Astrocyte (in vitro differentiated cells and primary cell): ENCODE measurements at regions not wholly inside any gene's neighbourhood (a gene's known extent, or its start where the extent isn't known, plus 50 kb on each side); places are given as distances from the start of the nearest gene placed in this dataset.

ENCODE experiments used
- DNase-seq: peaks from one replicate; pipeline ENCODE4 v3.0.0-alpha.2; 2010; ENCODE audit warnings: low read depth
- FAIRE-seq: peaks from 2 replicates; lab custom pipeline; 2011; peaks lifted over from hg19 to GRCh38; lab: Jason Lieb, UNC
- H2AFZ ChIP-seq: 2 replicates; pipeline ENCODE4 v1.6.0; 2012; ENCODE audit warnings: low read depth, low read length, inconsistent platforms
- H3K27ac ChIP-seq: 2 replicates; pipeline ENCODE4 v1.5.1; 2011; ENCODE audit warnings: low read depth, low read length, inconsistent platforms
- H3K27me3 ChIP-seq: 2 replicates; pipeline ENCODE4 v1.6.0; 2011; ENCODE audit warnings: low read length, inconsistent platforms; ENCODE audit not compliant: insufficient read depth
- H3K36me3 ChIP-seq: 2 replicates; pipeline ENCODE4 v1.5.1; 2011; ENCODE audit warnings: low read length, inconsistent platforms; ENCODE audit not compliant: insufficient read depth
- H3K4me1 ChIP-seq: 2 replicates; pipeline ENCODE4 v1.5.1; 2011; ENCODE audit warnings: low read length, inconsistent platforms; ENCODE audit not compliant: insufficient read depth
- H3K4me2 ChIP-seq: 2 replicates; pipeline ENCODE4 v1.6.0; 2012; ENCODE audit warnings: low read length, inconsistent platforms
- H3K4me3 ChIP-seq: 2 replicates; pipeline ENCODE4 v1.5.1; 2011; ENCODE audit warnings: low read depth, mild to moderate bottlenecking, low read length, inconsistent platforms; ENCODE audit not compliant: insufficient read depth
- H3K79me2 ChIP-seq: 2 replicates; pipeline ENCODE4 v1.6.0; 2012; ENCODE audit warnings: mild to moderate bottlenecking, low read length, inconsistent platforms; ENCODE audit not compliant: insufficient read depth
- H3K9ac ChIP-seq: 2 replicates; pipeline ENCODE4 v1.6.0; 2012; ENCODE audit warnings: mild to moderate bottlenecking, low read length, inconsistent platforms
- H3K9me3 ChIP-seq: 2 replicates; pipeline ENCODE4 v1.5.1; 2012; ENCODE audit warnings: low read depth, mild to moderate bottlenecking, low read length, inconsistent platforms; ENCODE audit not compliant: insufficient read depth
- H4K20me1 ChIP-seq: 2 replicates; pipeline ENCODE4 v1.6.0; 2012; ENCODE audit warnings: low read length, inconsistent platforms; ENCODE audit not compliant: insufficient read depth
- H3K27ac Mint-ChIP-seq: one replicate; pipeline ENCODE4 v1.8.0; 2021; ENCODE audit warnings: mild to moderate bottlenecking, mixed read lengths; ENCODE audit not compliant: unreplicated experiment
- H3K27me3 Mint-ChIP-seq: one replicate; pipeline ENCODE4 v1.8.0; 2021; ENCODE audit warnings: low read depth, mixed read lengths; ENCODE audit not compliant: unreplicated experiment
- H3K36me3 Mint-ChIP-seq: one replicate; pipeline ENCODE4 v1.8.0; 2021; ENCODE audit warnings: low read depth, mixed read lengths; ENCODE audit not compliant: unreplicated experiment
- H3K4me1 Mint-ChIP-seq: one replicate; pipeline ENCODE4 v1.8.0; 2021; ENCODE audit warnings: low read depth, mixed read lengths; ENCODE audit not compliant: unreplicated experiment
- H3K4me3 Mint-ChIP-seq: one replicate; pipeline ENCODE4 v1.8.0; 2021; ENCODE audit warnings: mild to moderate bottlenecking, moderate library complexity, mixed read lengths; ENCODE audit not compliant: unreplicated experiment
- H3K9me3 Mint-ChIP-seq: one replicate; pipeline ENCODE4 v1.8.0; 2021; ENCODE audit warnings: mild to moderate bottlenecking, mixed read lengths; ENCODE audit not compliant: unreplicated experiment
- CTCF ChIP-seq: IDR thresholded peaks from 2 replicates; pipeline ENCODE4 v1.5.1; 2011; ENCODE audit warnings: low read depth, mild to moderate bottlenecking, inconsistent platforms, low read length, moderate library complexity; ENCODE audit not compliant: insufficient read depth
- EZH2 ChIP-seq: IDR thresholded peaks from 2 replicates; pipeline ENCODE4 v1.6.1; 2012; ENCODE audit warnings: mild to moderate bottlenecking, low read length, inconsistent platforms; ENCODE audit not compliant: insufficient read depth

- TF ChIP-seq CTCF (no peak), EZH2 (no peak)
- Histone ChIP-seq H2AFZ (no peak overlapping the region), H3K4me1 (no peaks in the 10 kb centered on the region), H3K79me2 (no peaks in the 10 kb centered on the region), H3K9me3 (no peaks in the 10 kb centered on the region), H3K27me3 (no peaks in the 10 kb centered on the region), H3K4me3 (no peak overlapping the region), H3K27ac (no peak overlapping the region), H4K20me1 (no peaks in the 10 kb centered on the region), H3K36me3 (no peaks in the 10 kb centered on the region), H3K9ac (peak overlapping the region; percentile 6), H3K4me2 (peak overlapping the region; percentile 28)
- Mint-ChIP-seq H3K36me3 (no peaks in the 10 kb centered on the region), H3K27me3 (no peaks in the 10 kb centered on the region), H3K9me3 (no peaks in the 10 kb centered on the region), H3K27ac (peak overlapping the region; percentile 6), H3K4me3 (no peak overlapping the region), H3K4me1 (peaks cover 10% of the 10 kb centered on the region)
- FAIRE-seq (no peak), DNase-seq (peak; percentile 69)
Observed at GRCh38 chr3:81249540-81250029, 511.9 kb downstream of the GBE1 start.

- H3K4me1 Mint-ChIP-seq: peaks cover 10% of the 10 kb centered on the region
Observed at GRCh38 chr3:81245501-81245900, 515.9 kb downstream of the GBE1 start.

More at GRCh38 chr3:81245501-81245900, 515.9 kb downstream of the GBE1 start:
- FAIRE-seq (no peak), DNase-seq (no peak)
- Mint-ChIP-seq H3K36me3 (no peaks in the 10 kb centered on the region), H3K4me3 (no peak overlapping the region), H3K27me3 (no peaks in the 10 kb centered on the region), H3K27ac (no peak overlapping the region), H3K9me3 (no peaks in the 10 kb centered on the region)
- Histone ChIP-seq H3K4me1 (no peaks in the 10 kb centered on the region), H3K4me3 (no peak overlapping the region), H3K27me3 (no peaks in the 10 kb centered on the region), H3K36me3 (no peaks in the 10 kb centered on the region), H3K9ac (no peak overlapping the region), H3K9me3 (no peaks in the 10 kb centered on the region), H3K79me2 (no peaks in the 10 kb centered on the region), H2AFZ (no peak overlapping the region), H4K20me1 (no peaks in the 10 kb centered on the region), H3K27ac (no peak overlapping the region), H3K4me2 (no peak overlapping the region)
- no peak for TF ChIP-seq EZH2
- no peak for TF ChIP-seq CTCF
